ENCODE measurements at regions not wholly inside any gene's neighbourhood (a gene's known extent, or its start where the extent isn't known, plus 50 kb on each side); places are given as distances from the start of the nearest gene placed in this dataset.

- Mint-ChIP-seq H3K27me3 (peaks cover 13 to 23% of the 10 kb centered on the region in 2 donors), H3K4me3 (no peak overlapping the region), H3K27ac (no peak overlapping the region), H3K4me1 (ENCODE audit: low read depth in 2 of 2) (peaks cover 1 to 6% of the 10 kb centered on the region in 2 donors), H3K9me3 (no peaks in the 10 kb centered on the region), H3K36me3 (ENCODE audit: insufficient read depth) (no peaks in the 10 kb centered on the region)
- no peak for DNase-seq
- ATAC-seq (replicated peaks), result no peak
These were observed 85.0 kb downstream of the NUF2 start for GRCh38 chr1:163406772-163407171.

GRCh38 chr1:163408262-163408661 lies 86.5 kb downstream of the NUF2 start:
- Mint-ChIP-seq H3K27ac (no peak overlapping the region), H3K4me3 (no peak overlapping the region), H3K9me3 (no peaks in the 10 kb centered on the region), H3K36me3 (ENCODE audit: insufficient read depth) (no peaks in the 10 kb centered on the region), H3K27me3 (peaks cover 13 to 17% of the 10 kb centered on the region in 2 donors), H3K4me1 (ENCODE audit: low read depth in 2 of 2) (peaks cover 1 to 6% of the 10 kb centered on the region in 2 donors)
- DNase-seq (no peak), ATAC-seq (replicated peaks) (no peak)

- ATAC-seq (replicated peaks), result no peak
- DNase-seq, result peak in 1 of 3 experiments; percentile 3
- Mint-ChIP-seq H3K4me3 (no peak overlapping the region), H3K27me3 (peaks cover 14 to 17% of the 10 kb centered on the region in 2 donors), H3K36me3 (ENCODE audit: insufficient read depth) (no peaks in the 10 kb centered on the region), H3K9me3 (no peaks in the 10 kb centered on the region), H3K4me1 (ENCODE audit: low read depth in 2 of 2) (peaks cover 1 to 6% of the 10 kb centered on the region in 2 donors), H3K27ac (no peak overlapping the region)
These were observed 88.6 kb downstream of the NUF2 start for GRCh38 chr1:163410073-163410999.

- Mint-ChIP-seq H3K36me3 (ENCODE audit: insufficient read depth) (no peaks in the 10 kb centered on the region), H3K27me3 (peaks cover 14 to 25% of the 10 kb centered on the region in 2 donors)
- no peak for DNase-seq
These were observed 90.5 kb downstream of the NUF2 start for GRCh38 chr1:163412221-163412620.

GRCh38 chr1:163414778-163415177 lies 93.0 kb downstream of the NUF2 start:
- no peaks in the 10 kb centered on the region for H3K36me3 Mint-ChIP-seq (ENCODE audit: insufficient read depth)
- H3K9me3 Mint-ChIP-seq, result no peaks in the 10 kb centered on the region
- peaks cover 1 to 5% of the 10 kb centered on the region in 2 donors for H3K4me1 Mint-ChIP-seq (ENCODE audit: low read depth in 2 of 2)
- no peak for ATAC-seq (replicated peaks)
- H3K27ac Mint-ChIP-seq, result no peak overlapping the region
- peaks cover 12 to 28% of the 10 kb centered on the region in 2 donors for H3K27me3 Mint-ChIP-seq
- H3K4me3 Mint-ChIP-seq, result no peak overlapping the region
- DNase-seq, result no peak

More at GRCh38 chr1:163412221-163412620, 90.5 kb downstream of the NUF2 start:
- no peak overlapping the region for H3K4me3 Mint-ChIP-seq
- no peaks in the 10 kb centered on the region for H3K9me3 Mint-ChIP-seq
- H3K4me1 Mint-ChIP-seq (ENCODE audit: low read depth in 2 of 2), result peaks cover 1 to 6% of the 10 kb centered on the region in 2 donors
- ATAC-seq (replicated peaks), result no peak
- no peak overlapping the region for H3K27ac Mint-ChIP-seq

- Mint-ChIP-seq H3K36me3 (ENCODE audit: insufficient read depth) (no peaks in the 10 kb centered on the region), H3K9me3 (no peaks in the 10 kb centered on the region), H3K4me1 (ENCODE audit: low read depth in 2 of 2) (no peaks in the 10 kb centered on the region), H3K27ac (no peak overlapping the region), H3K4me3 (no peak overlapping the region), H3K27me3 (peaks cover 0 to 6% of the 10 kb centered on the region in 2 donors)
- ATAC-seq (replicated peaks) (no peak), DNase-seq (no peak)
These were observed 99.9 kb downstream of the NUF2 start for GRCh38 chr1:163421701-163422100.

GRCh38 chr1:163422738-163423404 lies 101.1 kb downstream of the NUF2 start:
- Mint-ChIP-seq H3K4me1 (ENCODE audit: low read depth in 2 of 2) (no peaks in the 10 kb centered on the region), H3K36me3 (ENCODE audit: insufficient read depth) (no peaks in the 10 kb centered on the region), H3K27ac (no peak overlapping the region), H3K9me3 (no peaks in the 10 kb centered on the region), H3K27me3 (no peaks in the 10 kb centered on the region), H3K4me3 (no peak overlapping the region)
- DNase-seq (no peak), ATAC-seq (replicated peaks) (no peak)

GRCh38 chr1:163426505-163427251 lies 104.9 kb downstream of the NUF2 start:
- DNase-seq (no peak), ATAC-seq (replicated peaks) (no peak)
- no peak overlapping the region for H3K4me3 Mint-ChIP-seq
- no peaks in the 10 kb centered on the region for H3K9me3 Mint-ChIP-seq
- H3K36me3 Mint-ChIP-seq (ENCODE audit: insufficient read depth), result no peaks in the 10 kb centered on the region
- H3K27ac Mint-ChIP-seq, result no peak overlapping the region
- H3K4me1 Mint-ChIP-seq (ENCODE audit: low read depth in 2 of 2), result no peaks in the 10 kb centered on the region
- no peaks in the 10 kb centered on the region for H3K27me3 Mint-ChIP-seq

GRCh38 chr1:163427279-163427678 lies 105.5 kb downstream of the NUF2 start:
- H3K36me3 Mint-ChIP-seq (ENCODE audit: insufficient read depth), result no peaks in the 10 kb centered on the region
- ATAC-seq (replicated peaks), result no peak
- peaks cover 0 to 4% of the 10 kb centered on the region in 2 donors for H3K9me3 Mint-ChIP-seq
- no peak overlapping the region for H3K27ac Mint-ChIP-seq
- no peak overlapping the region for H3K4me3 Mint-ChIP-seq
- no peaks in the 10 kb centered on the region for H3K4me1 Mint-ChIP-seq (ENCODE audit: low read depth in 2 of 2)
- DNase-seq, result no peak
- no peaks in the 10 kb centered on the region for H3K27me3 Mint-ChIP-seq

GRCh38 chr1:163436140-163436812 lies 114.5 kb downstream of the NUF2 start:
- H3K36me3 Mint-ChIP-seq (ENCODE audit: insufficient read depth), result no peaks in the 10 kb centered on the region
- H3K27ac Mint-ChIP-seq, result no peak overlapping the region
- ATAC-seq (replicated peaks), result no peak
- H3K27me3 Mint-ChIP-seq, result peaks cover 13 to 35% of the 10 kb centered on the region in 2 donors
- peaks cover 3 to 9% of the 10 kb centered on the region in 2 donors for H3K9me3 Mint-ChIP-seq
- no peak overlapping the region for H3K4me3 Mint-ChIP-seq
- no peak for DNase-seq
- H3K4me1 Mint-ChIP-seq (ENCODE audit: low read depth in 2 of 2), result no peaks in the 10 kb centered on the region

- DNase-seq (no peak), ATAC-seq (replicated peaks) (no peak)
- H3K4me1 Mint-ChIP-seq (ENCODE audit: low read depth in 2 of 2), result no peaks in the 10 kb centered on the region
- H3K4me3 Mint-ChIP-seq, result no peak overlapping the region
- no peaks in the 10 kb centered on the region for H3K9me3 Mint-ChIP-seq
- H3K36me3 Mint-ChIP-seq (ENCODE audit: insufficient read depth), result no peaks in the 10 kb centered on the region
- peaks cover 13 to 35% of the 10 kb centered on the region in 2 donors for H3K27me3 Mint-ChIP-seq
- H3K27ac Mint-ChIP-seq, result no peak overlapping the region
These were observed 117.7 kb downstream of the NUF2 start for GRCh38 chr1:163439471-163439870.

- DNase-seq (no peak), ATAC-seq (replicated peaks) (no peak)
- no peak overlapping the region for H3K27ac Mint-ChIP-seq
- H3K27me3 Mint-ChIP-seq, result peaks cover 13 to 35% of the 10 kb centered on the region in 2 donors
- H3K9me3 Mint-ChIP-seq, result no peaks in the 10 kb centered on the region
- H3K4me1 Mint-ChIP-seq (ENCODE audit: low read depth in 2 of 2), result no peaks in the 10 kb centered on the region
- no peaks in the 10 kb centered on the region for H3K36me3 Mint-ChIP-seq (ENCODE audit: insufficient read depth)
- no peak overlapping the region for H3K4me3 Mint-ChIP-seq
These were observed 118.3 kb downstream of the NUF2 start for GRCh38 chr1:163440090-163440489.
